Right lobe of liver (tissue), 4 donors: ENCODE measurements at regions not wholly inside any gene's neighbourhood (a gene's known extent, or its start where the extent isn't known, plus 50 kb on each side); places are given as distances from the start of the nearest gene placed in this dataset.

Experiments used
- CTCF ChIP-seq, 4 donors: fragments of 200-600 bp in 3 of 4; fragments of 450-650 bp in 1 of 4; IDR thresholded peaks; one replicate each; pipeline versions ENCODE4 v1.5.1 to v1.8.0; 2016 to 2022; ENCODE audit warnings: antibody characterized with exemption in 4 of 4, mild to moderate bottlenecking in 2 of 4
- POLR2A ChIP-seq: fragments of 450-650 bp; IDR thresholded peaks from one replicate; pipeline ENCODE4 v1.6.1; 2017; ENCODE audit warnings: antibody characterized with exemption, mild to moderate bottlenecking
- donor health status: DM: no; HTN: no; CAD: no.
- donor health status: DM: no; HTN: no; CAD: no.
- donor health status: DM: no; HTN: yes; CAD: no.

- TF ChIP-seq CTCF (IDR thresholded peaks at IDR 0.05), result no peak
- TF ChIP-seq POLR2A, result no peak
Measured at GRCh38 chr6:142597836-142598235, 296.0 kb downstream of the ADGRG6 start.
